Liver (tissue), 8 donors: ENCODE measurements at regions not wholly inside any gene's neighbourhood (a gene's known extent, or its start where the extent isn't known, plus 50 kb on each side); places are given as distances from the start of the nearest gene placed in this dataset.

Source experiments
- DNase-seq: peaks from one replicate; pipeline ENCODE4 v3.0.0-alpha.2; 2017; ENCODE audit warnings: low spot score
- H3K27ac ChIP-seq, 2 donors: one replicate each; pipeline ENCODE4 v1.7.0; 2013; ENCODE audit warnings: inconsistent platforms in 2 of 2, low read length in 2 of 2, control low read depth in 1 of 2, low read depth in 1 of 2, mild to moderate bottlenecking in 1 of 2
- H3K27me3 ChIP-seq, 4 donors: one replicate each; pipeline versions ENCODE4 v1.6.1 to v1.7.0; 2013; ENCODE audit warnings: low read length in 3 of 4, inconsistent platforms in 1 of 4, mild to moderate bottlenecking in 1 of 4, moderate library complexity in 1 of 4; ENCODE audit not compliant: control insufficient read depth in 4 of 4, insufficient read depth in 4 of 4
- H3K36me3 ChIP-seq, 4 donors: one replicate each; pipeline versions ENCODE4 v1.6.1 to v1.7.0; 2013; ENCODE audit warnings: low read length in 3 of 4, mild to moderate bottlenecking in 3 of 4, low read depth in 1 of 4, moderate library complexity in 1 of 4; ENCODE audit not compliant: control insufficient read depth in 4 of 4, insufficient read depth in 3 of 4
- H3K4me1 ChIP-seq, 4 donors: one replicate each; pipeline versions ENCODE4 v1.6.1 to v1.7.0; 2013; ENCODE audit warnings: low read length in 3 of 4, mild to moderate bottlenecking in 3 of 4, moderate library complexity in 1 of 4; ENCODE audit not compliant: control insufficient read depth in 4 of 4, insufficient read depth in 4 of 4
- H3K4me3 ChIP-seq, 3 donors: one replicate each; pipeline versions ENCODE4 v1.6.1 to v1.7.0; 2013; ENCODE audit warnings: low read length in 3 of 3, control low read depth in 1 of 3, low read depth in 1 of 3, mild to moderate bottlenecking in 1 of 3
- H3K9ac ChIP-seq, 2 donors: one replicate each; pipeline ENCODE4 v1.7.0; 2013; ENCODE audit warnings: low read length in 2 of 2, mild to moderate bottlenecking in 2 of 2, moderate library complexity in 2 of 2, control low read depth in 1 of 2, low read depth in 1 of 2
- H3K9me3 ChIP-seq, 4 donors: one replicate each; pipeline versions ENCODE4 v1.6.1 to v1.7.0; 2013; ENCODE audit warnings: low read length in 3 of 4; ENCODE audit not compliant: control insufficient read depth in 4 of 4
- EGR1 ChIP-seq, 2 donors: IDR thresholded peaks; 2 replicates each; pipeline ENCODE4 v1.6.1; 2016 to 2018; ENCODE audit warnings: antibody characterized with exemption in 2 of 2, low read depth in 2 of 2
- FOXA1 ChIP-seq: IDR thresholded peaks from 2 replicates; pipeline ENCODE4 v1.6.1; 2016; ENCODE audit warnings: antibody characterized with exemption
- FOXA2 ChIP-seq: IDR thresholded peaks from 2 replicates; pipeline ENCODE4 v1.6.1; 2016; ENCODE audit warnings: antibody characterized with exemption
- GABPA ChIP-seq, 2 donors: IDR thresholded peaks in 1 of 2; conservative IDR thresholded peaks in 1 of 2; 2 replicates each; pipeline ENCODE4 v1.6.1; 2016; ENCODE audit warnings: antibody characterized with exemption in 2 of 2, mild to moderate bottlenecking in 1 of 2, moderate library complexity in 1 of 2
- HNF4A ChIP-seq, 2 donors: conservative IDR thresholded peaks; 2 replicates each; pipeline ENCODE4 v1.6.1; 2016; ENCODE audit warnings: antibody characterized with exemption in 2 of 2, mild to moderate bottlenecking in 2 of 2
- HNF4G ChIP-seq: IDR thresholded peaks from 2 replicates; pipeline ENCODE4 v1.6.1; 2016; ENCODE audit warnings: antibody characterized with exemption
- JUND ChIP-seq, 2 donors: IDR thresholded peaks; 2 replicates each; pipeline ENCODE4 v1.6.1; 2016; ENCODE audit warnings: antibody characterized with exemption in 2 of 2
- NR2F2 ChIP-seq: IDR thresholded peaks from 2 replicates; pipeline ENCODE4 v1.6.1; 2016; ENCODE audit warnings: antibody characterized with exemption
- RAD21 ChIP-seq, 2 donors: IDR thresholded peaks; 2 replicates each; pipeline ENCODE4 v1.6.1; 2016; ENCODE audit warnings: antibody characterized with exemption in 2 of 2, mild to moderate bottlenecking in 2 of 2
- RXRA ChIP-seq, 2 donors: IDR thresholded peaks; 2 replicates each; pipeline ENCODE4 v1.6.1; 2017 to 2018; ENCODE audit warnings: antibody characterized with exemption in 2 of 2, mild to moderate bottlenecking in 1 of 2
- TAF1 ChIP-seq: conservative IDR thresholded peaks from 2 replicates; pipeline ENCODE4 v1.6.1; 2016; ENCODE audit warnings: antibody characterized with exemption, mild to moderate bottlenecking
- YY1 ChIP-seq: IDR thresholded peaks from 2 replicates; pipeline ENCODE4 v1.6.1; 2016; ENCODE audit warnings: antibody characterized with exemption, mild to moderate bottlenecking
- WGBS: extraction: QIAGEN DNeasy Blood & Tissue Kit; methylation state at CpG from one replicate; pipeline ENCODE4 v1.1.7; 2013; 5-methylcytosine and 5-hydroxymethylcytosine counted together
- TF ChIP-seq, protein P1 (sequence below): IDR thresholded peaks from 2 replicates; pipeline ENCODE4 v1.6.1; 2016; ENCODE audit warnings: antibody characterized with exemption, mild to moderate bottlenecking
- TF ChIP-seq, protein P2 (sequence below): fragments of 150-350 bp; IDR thresholded peaks from 2 replicates; pipeline ENCODE4 v1.5.1; 2017; ENCODE audit warnings: improper control_type of control experiment, low read depth, low read length; ENCODE audit not compliant: missing input control
- TF ChIP-seq, protein P3 (sequence below): IDR thresholded peaks from 2 replicates; pipeline ENCODE4 v1.6.1; 2016; ENCODE audit warnings: antibody characterized with exemption
- TF ChIP-seq, protein P4 (sequence below): IDR thresholded peaks from 2 replicates; pipeline ENCODE4 v1.6.1; 2016; ENCODE audit warnings: antibody characterized with exemption
- TF ChIP-seq, protein P5 (sequence below): IDR thresholded peaks from 2 replicates; pipeline ENCODE4 v1.6.1; 2016; ENCODE audit warnings: antibody characterized with exemption
- donor health status: healthy.
- donor health status: healthy.
- donor health status: healthy.
- donor health status: healthy.
- donor health status: healthy.

DNA sequence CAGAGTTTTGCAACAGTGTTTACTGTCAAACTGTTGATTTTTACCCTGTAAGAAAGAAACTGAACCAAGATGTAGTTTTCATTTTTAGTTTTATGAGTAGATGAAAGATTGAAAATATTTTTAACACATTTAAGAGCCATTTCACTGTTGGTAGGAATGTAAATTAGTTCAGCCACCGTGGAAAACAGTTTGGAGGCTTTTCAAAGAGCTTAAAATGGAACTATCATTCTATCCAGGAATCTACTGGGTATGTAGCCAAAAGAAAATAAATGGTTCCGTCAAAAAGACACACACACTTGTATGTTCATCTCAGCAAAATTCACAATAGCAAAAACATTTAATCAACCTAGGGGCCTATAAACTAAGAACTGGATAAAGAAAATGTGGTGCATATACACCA lies 729.8 kb upstream of the CDH7 start:
- Histone ChIP-seq H3K9ac (no peak overlapping the region), H3K4me1 (no peaks in the 10 kb centered on the region), H3K27me3 (no peaks in the 10 kb centered on the region), H3K36me3 (no peaks in the 10 kb centered on the region), H3K4me3 (no peak overlapping the region), H3K27ac (no peak overlapping the region), H3K9me3 (peaks cover 0 to 9% (median 0%) of the 10 kb centered on the region in 4 donors)
- WGBS: 66% methylated on average over 2 of the region's 2 CpGs
- TF ChIP-seq TAF1: no peak
- no peak for TF ChIP-seq HNF4A (conservative IDR thresholded peaks at IDR 0.05)
- TF ChIP-seq YY1: no peak
- TF ChIP-seq, protein P1, sequence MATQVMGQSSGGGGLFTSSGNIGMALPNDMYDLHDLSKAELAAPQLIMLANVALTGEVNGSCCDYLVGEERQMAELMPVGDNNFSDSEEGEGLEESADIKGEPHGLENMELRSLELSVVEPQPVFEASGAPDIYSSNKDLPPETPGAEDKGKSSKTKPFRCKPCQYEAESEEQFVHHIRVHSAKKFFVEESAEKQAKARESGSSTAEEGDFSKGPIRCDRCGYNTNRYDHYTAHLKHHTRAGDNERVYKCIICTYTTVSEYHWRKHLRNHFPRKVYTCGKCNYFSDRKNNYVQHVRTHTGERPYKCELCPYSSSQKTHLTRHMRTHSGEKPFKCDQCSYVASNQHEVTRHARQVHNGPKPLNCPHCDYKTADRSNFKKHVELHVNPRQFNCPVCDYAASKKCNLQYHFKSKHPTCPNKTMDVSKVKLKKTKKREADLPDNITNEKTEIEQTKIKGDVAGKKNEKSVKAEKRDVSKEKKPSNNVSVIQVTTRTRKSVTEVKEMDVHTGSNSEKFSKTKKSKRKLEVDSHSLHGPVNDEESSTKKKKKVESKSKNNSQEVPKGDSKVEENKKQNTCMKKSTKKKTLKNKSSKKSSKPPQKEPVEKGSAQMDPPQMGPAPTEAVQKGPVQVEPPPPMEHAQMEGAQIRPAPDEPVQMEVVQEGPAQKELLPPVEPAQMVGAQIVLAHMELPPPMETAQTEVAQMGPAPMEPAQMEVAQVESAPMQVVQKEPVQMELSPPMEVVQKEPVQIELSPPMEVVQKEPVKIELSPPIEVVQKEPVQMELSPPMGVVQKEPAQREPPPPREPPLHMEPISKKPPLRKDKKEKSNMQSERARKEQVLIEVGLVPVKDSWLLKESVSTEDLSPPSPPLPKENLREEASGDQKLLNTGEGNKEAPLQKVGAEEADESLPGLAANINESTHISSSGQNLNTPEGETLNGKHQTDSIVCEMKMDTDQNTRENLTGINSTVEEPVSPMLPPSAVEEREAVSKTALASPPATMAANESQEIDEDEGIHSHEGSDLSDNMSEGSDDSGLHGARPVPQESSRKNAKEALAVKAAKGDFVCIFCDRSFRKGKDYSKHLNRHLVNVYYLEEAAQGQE: no peak
- TF ChIP-seq JUND (IDR thresholded peaks at IDR 0.05): no peak
- no peak for TF ChIP-seq GABPA (IDR thresholded peaks at IDR 0.05 in 1 of 2, conservative IDR thresholded peaks at IDR 0.05 in 1 of 2)
- TF ChIP-seq FOXA2: no peak
- TF ChIP-seq RAD21 (IDR thresholded peaks at IDR 0.05): no peak
- TF ChIP-seq, protein P2, sequence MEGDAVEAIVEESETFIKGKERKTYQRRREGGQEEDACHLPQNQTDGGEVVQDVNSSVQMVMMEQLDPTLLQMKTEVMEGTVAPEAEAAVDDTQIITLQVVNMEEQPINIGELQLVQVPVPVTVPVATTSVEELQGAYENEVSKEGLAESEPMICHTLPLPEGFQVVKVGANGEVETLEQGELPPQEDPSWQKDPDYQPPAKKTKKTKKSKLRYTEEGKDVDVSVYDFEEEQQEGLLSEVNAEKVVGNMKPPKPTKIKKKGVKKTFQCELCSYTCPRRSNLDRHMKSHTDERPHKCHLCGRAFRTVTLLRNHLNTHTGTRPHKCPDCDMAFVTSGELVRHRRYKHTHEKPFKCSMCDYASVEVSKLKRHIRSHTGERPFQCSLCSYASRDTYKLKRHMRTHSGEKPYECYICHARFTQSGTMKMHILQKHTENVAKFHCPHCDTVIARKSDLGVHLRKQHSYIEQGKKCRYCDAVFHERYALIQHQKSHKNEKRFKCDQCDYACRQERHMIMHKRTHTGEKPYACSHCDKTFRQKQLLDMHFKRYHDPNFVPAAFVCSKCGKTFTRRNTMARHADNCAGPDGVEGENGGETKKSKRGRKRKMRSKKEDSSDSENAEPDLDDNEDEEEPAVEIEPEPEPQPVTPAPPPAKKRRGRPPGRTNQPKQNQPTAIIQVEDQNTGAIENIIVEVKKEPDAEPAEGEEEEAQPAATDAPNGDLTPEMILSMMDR: no peak
- TF ChIP-seq HNF4G: no peak
- TF ChIP-seq, protein P3, sequence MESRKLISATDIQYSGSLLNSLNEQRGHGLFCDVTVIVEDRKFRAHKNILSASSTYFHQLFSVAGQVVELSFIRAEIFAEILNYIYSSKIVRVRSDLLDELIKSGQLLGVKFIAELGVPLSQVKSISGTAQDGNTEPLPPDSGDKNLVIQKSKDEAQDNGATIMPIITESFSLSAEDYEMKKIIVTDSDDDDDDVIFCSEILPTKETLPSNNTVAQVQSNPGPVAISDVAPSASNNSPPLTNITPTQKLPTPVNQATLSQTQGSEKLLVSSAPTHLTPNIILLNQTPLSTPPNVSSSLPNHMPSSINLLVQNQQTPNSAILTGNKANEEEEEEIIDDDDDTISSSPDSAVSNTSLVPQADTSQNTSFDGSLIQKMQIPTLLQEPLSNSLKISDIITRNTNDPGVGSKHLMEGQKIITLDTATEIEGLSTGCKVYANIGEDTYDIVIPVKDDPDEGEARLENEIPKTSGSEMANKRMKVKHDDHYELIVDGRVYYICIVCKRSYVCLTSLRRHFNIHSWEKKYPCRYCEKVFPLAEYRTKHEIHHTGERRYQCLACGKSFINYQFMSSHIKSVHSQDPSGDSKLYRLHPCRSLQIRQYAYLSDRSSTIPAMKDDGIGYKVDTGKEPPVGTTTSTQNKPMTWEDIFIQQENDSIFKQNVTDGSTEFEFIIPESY: no peak
- no peak for DNase-seq

DNA sequence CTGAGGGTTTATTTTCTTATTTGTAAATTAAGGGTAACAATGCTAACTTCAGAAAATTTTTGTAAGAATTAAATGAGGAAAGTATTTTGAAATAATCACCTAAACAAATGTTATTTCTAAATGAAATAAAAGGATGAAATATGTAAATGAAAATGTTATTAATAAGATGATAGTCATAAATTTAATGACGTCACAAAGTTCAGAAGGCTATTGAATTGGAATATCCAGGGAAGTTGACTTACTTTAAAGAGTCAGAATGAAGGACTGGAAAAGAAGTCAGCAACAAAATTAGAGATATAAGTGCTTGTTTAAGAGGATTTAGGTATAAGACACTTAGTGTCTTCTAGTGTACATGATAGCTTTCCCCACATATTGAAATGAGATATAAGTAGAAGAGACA lies 732.6 kb upstream of the CDH7 start:
- no peaks in the 10 kb centered on the region for H3K36me3 ChIP-seq
- no peaks in the 10 kb centered on the region for H3K27me3 ChIP-seq
- no peak for DNase-seq
- H3K9me3 ChIP-seq: peaks cover 0 to 3% (median 0%) of the 10 kb centered on the region in 4 donors
- H3K4me1 ChIP-seq: no peaks in the 10 kb centered on the region
- no peak overlapping the region for H3K9ac ChIP-seq
- H3K27ac ChIP-seq: no peak overlapping the region
- H3K4me3 ChIP-seq: no peak overlapping the region
- WGBS: 74% methylated on average over 1 of the region's 1 CpG
- TF ChIP-seq TAF1: no peak
- no peak for TF ChIP-seq YY1
- no peak for TF ChIP-seq HNF4G
- TF ChIP-seq HNF4A (conservative IDR thresholded peaks at IDR 0.05): no peak
- TF ChIP-seq GABPA (IDR thresholded peaks at IDR 0.05 in 1 of 2, conservative IDR thresholded peaks at IDR 0.05 in 1 of 2): no peak
- TF ChIP-seq, protein P4, sequence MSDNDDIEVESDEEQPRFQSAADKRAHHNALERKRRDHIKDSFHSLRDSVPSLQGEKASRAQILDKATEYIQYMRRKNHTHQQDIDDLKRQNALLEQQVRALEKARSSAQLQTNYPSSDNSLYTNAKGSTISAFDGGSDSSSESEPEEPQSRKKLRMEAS: no peak
- TF ChIP-seq NR2F2: no peak
- no peak for TF ChIP-seq JUND (IDR thresholded peaks at IDR 0.05)
- TF ChIP-seq RAD21 (IDR thresholded peaks at IDR 0.05): no peak
- no peak for TF ChIP-seq FOXA1
- TF ChIP-seq EGR1 (IDR thresholded peaks at IDR 0.05; ENCODE audit: low read depth in 2 of 2): no peak
- no peak for TF ChIP-seq RXRA (IDR thresholded peaks at IDR 0.05)
- TF ChIP-seq, protein P5, sequence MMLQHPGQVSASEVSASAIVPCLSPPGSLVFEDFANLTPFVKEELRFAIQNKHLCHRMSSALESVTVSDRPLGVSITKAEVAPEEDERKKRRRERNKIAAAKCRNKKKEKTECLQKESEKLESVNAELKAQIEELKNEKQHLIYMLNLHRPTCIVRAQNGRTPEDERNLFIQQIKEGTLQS: no peak
- TF ChIP-seq, protein P3: no peak
- TF ChIP-seq FOXA2: no peak
